ENCODE measurements at regions not wholly inside any gene's neighbourhood (a gene's known extent, or its start where the extent isn't known, plus 50 kb on each side); places are given as distances from the start of the nearest gene placed in this dataset.
"Not testable (repeated sequence)": the region's sequence is repeated elsewhere in the genome, so short reads cannot be mapped to it uniquely, and the experiment has no call there.

GRCh38 chr2:123597988-123598387 lies 427.1 kb upstream of the CNTNAP5 start:
- no peak overlapping the region for H2AFZ ChIP-seq
- H3K36me3 ChIP-seq (ENCODE audit: control insufficient read depth, insufficient read depth, low read length): no peaks in the 10 kb centered on the region
- no peak overlapping the region for H3K4me2 ChIP-seq (ENCODE audit: low read length)
- no peak for TF ChIP-seq CTCF (IDR thresholded peaks at IDR 0.05)
- H3K27ac ChIP-seq: no peak overlapping the region
- H3K79me2 ChIP-seq: no peaks in the 10 kb centered on the region
- H3K4me3 ChIP-seq (ENCODE audit: low read depth, low read length): no peak overlapping the region
- no peak overlapping the region for H3K9ac ChIP-seq
- no peaks in the 10 kb centered on the region for H3K27me3 ChIP-seq (ENCODE audit: control insufficient read depth, insufficient read depth, low read length)
- H3K9me3 ChIP-seq (ENCODE audit: control insufficient read depth, low read length): no peaks in the 10 kb centered on the region
- H3K4me1 ChIP-seq: no peaks in the 10 kb centered on the region

- H3K27ac ChIP-seq: no peak overlapping the region
- H3K79me2 ChIP-seq: no peaks in the 10 kb centered on the region
- no peaks in the 10 kb centered on the region for H3K27me3 ChIP-seq (ENCODE audit: control insufficient read depth, insufficient read depth, low read length)
- no peaks in the 10 kb centered on the region for H3K4me1 ChIP-seq
- no peak overlapping the region for H3K4me2 ChIP-seq (ENCODE audit: low read length)
- no peak overlapping the region for H3K4me3 ChIP-seq (ENCODE audit: low read depth, low read length)
- H3K9me3 ChIP-seq (ENCODE audit: control insufficient read depth, low read length): no peaks in the 10 kb centered on the region
- no peaks in the 10 kb centered on the region for H3K36me3 ChIP-seq (ENCODE audit: control insufficient read depth, insufficient read depth, low read length)
- no peak for TF ChIP-seq CTCF (IDR thresholded peaks at IDR 0.05)
- no peak overlapping the region for H3K9ac ChIP-seq
- no peak overlapping the region for H2AFZ ChIP-seq
These were observed 418.5 kb upstream of the CNTNAP5 start for GRCh38 chr2:123606631-123607030.

- Histone ChIP-seq H3K4me3 (ENCODE audit: low read depth, low read length) (no peak overlapping the region), H3K9me3 (ENCODE audit: control insufficient read depth, low read length) (no peaks in the 10 kb centered on the region)
These were observed 416.0 kb upstream of the CNTNAP5 start for GRCh38 chr2:123609077-123609476.

GRCh38 chr2:123614596-123614995 lies 410.5 kb upstream of the CNTNAP5 start:
- H3K79me2 ChIP-seq: no peaks in the 10 kb centered on the region
- no peak overlapping the region for H3K9ac ChIP-seq
- H3K9me3 ChIP-seq (ENCODE audit: control insufficient read depth, low read length): no peaks in the 10 kb centered on the region
- H3K4me1 ChIP-seq: no peaks in the 10 kb centered on the region
- H2AFZ ChIP-seq: no peak overlapping the region
- no peak overlapping the region for H3K27ac ChIP-seq
- no peaks in the 10 kb centered on the region for H3K36me3 ChIP-seq (ENCODE audit: control insufficient read depth, insufficient read depth, low read length)
- no peak overlapping the region for H3K4me2 ChIP-seq (ENCODE audit: low read length)
- H3K4me3 ChIP-seq (ENCODE audit: low read depth, low read length): no peak overlapping the region
- TF ChIP-seq CTCF (IDR thresholded peaks at IDR 0.05): no peak
- H3K27me3 ChIP-seq (ENCODE audit: control insufficient read depth, insufficient read depth, low read length): no peaks in the 10 kb centered on the region

More at GRCh38 chr2:123609077-123609476, 416.0 kb upstream of the CNTNAP5 start:
- Histone ChIP-seq H3K27me3 (ENCODE audit: control insufficient read depth, insufficient read depth, low read length) (no peaks in the 10 kb centered on the region), H2AFZ (no peak overlapping the region), H3K9ac (no peak overlapping the region), H3K36me3 (ENCODE audit: control insufficient read depth, insufficient read depth, low read length) (no peaks in the 10 kb centered on the region), H3K4me2 (ENCODE audit: low read length) (no peak overlapping the region), H3K79me2 (no peaks in the 10 kb centered on the region), H3K27ac (no peak overlapping the region), H3K4me1 (no peaks in the 10 kb centered on the region)
- no peak for TF ChIP-seq CTCF (IDR thresholded peaks at IDR 0.05)

- not testable (repeated sequence) for H3K4me2 ChIP-seq (ENCODE audit: low read length); H3K27ac ChIP-seq; H3K9me3 ChIP-seq (ENCODE audit: control insufficient read depth, low read length); H3K4me3 ChIP-seq (ENCODE audit: low read depth, low read length); H3K27me3 ChIP-seq (ENCODE audit: control insufficient read depth, insufficient read depth, low read length); H3K36me3 ChIP-seq (ENCODE audit: control insufficient read depth, insufficient read depth, low read length); H3K9ac ChIP-seq; H3K79me2 ChIP-seq; H3K4me1 ChIP-seq; H2AFZ ChIP-seq
These were observed 406.4 kb upstream of the CNTNAP5 start for GRCh38 chr2:123618642-123619041.

All from parathyroid adenoma (tissue), 2 donors.